ENCODE measurements at regions not wholly inside any gene's neighbourhood (a gene's known extent, or its start where the extent isn't known, plus 50 kb on each side); places are given as distances from the start of the nearest gene placed in this dataset.

GRCh38 chr2:117723888-117724434 lies 90.5 kb upstream of the DDX18 start:
- Histone ChIP-seq H2AFZ (no peak overlapping the region), H3K27ac (ENCODE audit: low read depth) (no peak overlapping the region), H3K4me3 (no peak overlapping the region), H3K4me1 (ENCODE audit: insufficient read depth) (no peaks in the 10 kb centered on the region), H3K36me3 (ENCODE audit: insufficient read depth) (no peaks in the 10 kb centered on the region), H4K20me1 (replicated peaks; ENCODE audit: insufficient read depth) (no peaks in the 10 kb centered on the region), H3K27me3 (ENCODE audit: insufficient read depth) (no peaks in the 10 kb centered on the region), H3K9me2 (ENCODE audit: insufficient read depth) (peaks cover 6% of the 10 kb centered on the region), H3F3A (replicated peaks; ENCODE audit: low read depth) (no peaks in the 10 kb centered on the region), H3K4me2 (no peak overlapping the region), H3K79me2 (replicated peaks; ENCODE audit: insufficient read depth) (no peaks in the 10 kb centered on the region)
- no peaks in the 10 kb centered on the region for H3K36me3 Mint-ChIP-seq (ENCODE audit: low read depth)
- no peak overlapping the region for H3K27ac Mint-ChIP-seq
- no peaks in the 10 kb centered on the region for H3K4me1 Mint-ChIP-seq
- TF ChIP-seq ZNF331 (CRISPR knock-in tag; IDR thresholded peaks at IDR 0.05; ENCODE audit: low read depth), result no peak
- no peak for TF ChIP-seq ZNF114 (CRISPR knock-in tag; IDR thresholded peaks at IDR 0.05)
- peaks cover under 1% of the 10 kb centered on the region for H3K27me3 Mint-ChIP-seq (ENCODE audit: insufficient read depth, low read depth, poor library complexity)
- ATAC-seq (no peak), DNase-seq (ENCODE audit: low spot score) (no peak)
- H3K4me3 Mint-ChIP-seq, result no peak overlapping the region
- H3K9me3 Mint-ChIP-seq, result peaks cover 9% of the 10 kb centered on the region; the same call in 2 of the 3 replicates

GRCh38 chr2:117726747-117727146 lies 87.7 kb upstream of the DDX18 start:
- Histone ChIP-seq H3K4me2 (no peak overlapping the region), H4K20me1 (replicated peaks; ENCODE audit: insufficient read depth) (no peaks in the 10 kb centered on the region), H3K27me3 (ENCODE audit: insufficient read depth) (no peaks in the 10 kb centered on the region), H3F3A (replicated peaks; ENCODE audit: low read depth) (no peaks in the 10 kb centered on the region), H3K79me2 (replicated peaks; ENCODE audit: insufficient read depth) (no peaks in the 10 kb centered on the region), H3K9me2 (ENCODE audit: insufficient read depth) (peaks cover 7% of the 10 kb centered on the region), H3K36me3 (ENCODE audit: insufficient read depth) (no peaks in the 10 kb centered on the region), H3K4me3 (no peak overlapping the region), H2AFZ (no peak overlapping the region), H3K4me1 (ENCODE audit: insufficient read depth) (no peaks in the 10 kb centered on the region), H3K27ac (ENCODE audit: low read depth) (no peak overlapping the region)
- no peak overlapping the region for H3K4me3 Mint-ChIP-seq
- peaks cover 9% of the 10 kb centered on the region; the same call in 2 of the 3 replicates for H3K9me3 Mint-ChIP-seq
- DNase-seq (ENCODE audit: low spot score) (no peak), ATAC-seq (no peak)
- no peaks in the 10 kb centered on the region for H3K27me3 Mint-ChIP-seq (ENCODE audit: insufficient read depth, low read depth, poor library complexity)
- no peak overlapping the region for H3K27ac Mint-ChIP-seq
- H3K4me1 Mint-ChIP-seq, result no peaks in the 10 kb centered on the region
- H3K36me3 Mint-ChIP-seq (ENCODE audit: low read depth), result no peaks in the 10 kb centered on the region
- no peak for TF ChIP-seq EZH2 (IDR thresholded peaks at IDR 0.05; ENCODE audit: low read depth, unreplicated experiment)
- no peak for TF ChIP-seq ETS1 (IDR thresholded peaks at IDR 0.05)
- TF ChIP-seq POLR2AphosphoS5 (IDR thresholded peaks at IDR 0.05; ENCODE audit: low read depth), result no peak

- Mint-ChIP-seq H3K9me3 (no peaks in the 10 kb centered on the region; the same call in 2 of the 3 replicates), H3K4me3 (no peak overlapping the region), H3K27ac (no peak overlapping the region), H3K4me1 (no peaks in the 10 kb centered on the region), H3K36me3 (ENCODE audit: low read depth) (no peaks in the 10 kb centered on the region), H3K27me3 (ENCODE audit: insufficient read depth, low read depth, poor library complexity) (no peaks in the 10 kb centered on the region)
- Histone ChIP-seq H2AFZ (no peak overlapping the region), H3K27me3 (ENCODE audit: insufficient read depth) (no peaks in the 10 kb centered on the region), H3F3A (replicated peaks; ENCODE audit: low read depth) (no peaks in the 10 kb centered on the region), H3K36me3 (ENCODE audit: insufficient read depth) (no peaks in the 10 kb centered on the region), H3K9me2 (ENCODE audit: insufficient read depth) (peaks cover 3% of the 10 kb centered on the region; the same call in 1 of the 2 replicates), H4K20me1 (replicated peaks; ENCODE audit: insufficient read depth) (no peaks in the 10 kb centered on the region), H3K4me2 (no peak overlapping the region), H3K27ac (ENCODE audit: low read depth) (no peak overlapping the region), H3K4me1 (ENCODE audit: insufficient read depth) (no peaks in the 10 kb centered on the region), H3K4me3 (no peak overlapping the region), H3K79me2 (replicated peaks; ENCODE audit: insufficient read depth) (no peaks in the 10 kb centered on the region)
- DNase-seq (ENCODE audit: low spot score) (no peak), ATAC-seq (no peak)
- TF ChIP-seq ZNF331 (CRISPR knock-in tag; IDR thresholded peaks at IDR 0.05; ENCODE audit: low read depth) (no peak), JUNB (IDR thresholded peaks at IDR 0.05; ENCODE audit: unreplicated experiment) (no peak), ETS1 (IDR thresholded peaks at IDR 0.05) (no peak), REST (IDR thresholded peaks at IDR 0.05; ENCODE audit: unreplicated experiment) (no peak)
Observed at GRCh38 chr2:117737846-117738245, 76.6 kb upstream of the DDX18 start.
